HG03521 (cell line): ENCODE measurements at regions not wholly inside any gene's neighbourhood (a gene's known extent, or its start where the extent isn't known, plus 50 kb on each side); places are given as distances from the start of the nearest gene placed in this dataset.
A peak's percentile ranks its signal among the peaks of the same experiment; 100 is the strongest.

ENCODE experiments used
- ATAC-seq: cut with Tn5 transposase; IDR thresholded peaks from one replicate; pipeline ENCODE4 v1.9.1; 2021; ENCODE audit warnings: mild to moderate bottlenecking, moderate library complexity; ENCODE audit not compliant: unreplicated experiment

GRCh38 chr20:24148372-24148771, 159.8 kb upstream of the GGTLC1 start:
- ATAC-seq = peak; percentile 80

- no peak for ATAC-seq
Measured at GRCh38 chr20:24147961-24148360, 159.4 kb upstream of the GGTLC1 start.

- no peak for ATAC-seq
Measured at GRCh38 chr20:24147479-24147878, 158.9 kb upstream of the GGTLC1 start.

GRCh38 chr20:24146231-24146634, 157.7 kb upstream of the GGTLC1 start:
- no peak for ATAC-seq

GRCh38 chr20:24144371-24144770, 155.8 kb upstream of the GGTLC1 start:
- ATAC-seq = no peak

- ATAC-seq = no peak
Measured at GRCh38 chr20:24141111-24141510, 152.5 kb upstream of the GGTLC1 start.

- ATAC-seq = no peak
Measured at GRCh38 chr20:24139846-24140245, 151.3 kb upstream of the GGTLC1 start.

- no peak for ATAC-seq
Measured at GRCh38 chr20:24138951-24139350, 150.4 kb upstream of the GGTLC1 start.

GRCh38 chr20:24138196-24138857, 149.7 kb upstream of the GGTLC1 start:
- no peak for ATAC-seq

GRCh38 chr20:24136659-24137246, 148.2 kb upstream of the GGTLC1 start:
- no peak for ATAC-seq

- ATAC-seq = no peak
Measured at GRCh38 chr20:24135781-24136180, 147.2 kb upstream of the GGTLC1 start.

GRCh38 chr20:24134930-24135329, 146.4 kb upstream of the GGTLC1 start:
- ATAC-seq = no peak

- ATAC-seq = no peak
Measured at GRCh38 chr20:24134284-24134683, 145.7 kb upstream of the GGTLC1 start.

- ATAC-seq = no peak
Measured at GRCh38 chr20:24132246-24132645, 143.7 kb upstream of the GGTLC1 start.

GRCh38 chr20:24131684-24132083, 143.1 kb upstream of the GGTLC1 start:
- no peak for ATAC-seq

GRCh38 chr20:24131281-24131680, 142.7 kb upstream of the GGTLC1 start:
- ATAC-seq = no peak

GRCh38 chr20:24129641-24130040, 141.1 kb upstream of the GGTLC1 start:
- no peak for ATAC-seq

- no peak for ATAC-seq
Measured at GRCh38 chr20:24124951-24125650, 136.5 kb upstream of the GGTLC1 start.

GRCh38 chr20:24124003-24124402, 135.4 kb upstream of the GGTLC1 start:
- ATAC-seq = no peak

- no peak for ATAC-seq
Measured at GRCh38 chr20:24118441-24119175, 130.0 kb upstream of the GGTLC1 start.

- ATAC-seq = no peak
Measured at GRCh38 chr20:24118034-24118433, 129.5 kb upstream of the GGTLC1 start.

GRCh38 chr20:24117383-24117782, 128.8 kb upstream of the GGTLC1 start:
- ATAC-seq = no peak
